22Rv1 (cell line): ENCODE measurements at regions not wholly inside any gene's neighbourhood (a gene's known extent, or its start where the extent isn't known, plus 50 kb on each side); places are given as distances from the start of the nearest gene placed in this dataset.
"Not testable (repeated sequence)": the region's sequence is repeated elsewhere in the genome, so short reads cannot be mapped to it uniquely, and the experiment has no call there.

Experiments
- H3K27ac ChIP-seq: fragments of 450-650 bp; 2 replicates; pipeline ENCODE4 v1.5.1; 2017
- ZFX ChIP-seq: fragments of 450-650 bp; IDR thresholded peaks from 2 replicates; pipeline ENCODE4 v1.6.1; 2017; ENCODE audit warnings: antibody characterized with exemption, borderline replicate concordance
- TF ChIP-seq, protein P1 (sequence below): fragments of 450-650 bp; IDR thresholded peaks from 2 replicates; pipeline ENCODE4 v1.5.1; 2017; ENCODE audit warnings: mild to moderate bottlenecking

GRCh38 chr6:112504621-112505020, 157.5 kb downstream of the RFPL4B start:
- no peak overlapping the region for H3K27ac ChIP-seq
- no peak for TF ChIP-seq ZFX
- TF ChIP-seq, protein P1, sequence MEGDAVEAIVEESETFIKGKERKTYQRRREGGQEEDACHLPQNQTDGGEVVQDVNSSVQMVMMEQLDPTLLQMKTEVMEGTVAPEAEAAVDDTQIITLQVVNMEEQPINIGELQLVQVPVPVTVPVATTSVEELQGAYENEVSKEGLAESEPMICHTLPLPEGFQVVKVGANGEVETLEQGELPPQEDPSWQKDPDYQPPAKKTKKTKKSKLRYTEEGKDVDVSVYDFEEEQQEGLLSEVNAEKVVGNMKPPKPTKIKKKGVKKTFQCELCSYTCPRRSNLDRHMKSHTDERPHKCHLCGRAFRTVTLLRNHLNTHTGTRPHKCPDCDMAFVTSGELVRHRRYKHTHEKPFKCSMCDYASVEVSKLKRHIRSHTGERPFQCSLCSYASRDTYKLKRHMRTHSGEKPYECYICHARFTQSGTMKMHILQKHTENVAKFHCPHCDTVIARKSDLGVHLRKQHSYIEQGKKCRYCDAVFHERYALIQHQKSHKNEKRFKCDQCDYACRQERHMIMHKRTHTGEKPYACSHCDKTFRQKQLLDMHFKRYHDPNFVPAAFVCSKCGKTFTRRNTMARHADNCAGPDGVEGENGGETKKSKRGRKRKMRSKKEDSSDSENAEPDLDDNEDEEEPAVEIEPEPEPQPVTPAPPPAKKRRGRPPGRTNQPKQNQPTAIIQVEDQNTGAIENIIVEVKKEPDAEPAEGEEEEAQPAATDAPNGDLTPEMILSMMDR, result no peak

DNA sequence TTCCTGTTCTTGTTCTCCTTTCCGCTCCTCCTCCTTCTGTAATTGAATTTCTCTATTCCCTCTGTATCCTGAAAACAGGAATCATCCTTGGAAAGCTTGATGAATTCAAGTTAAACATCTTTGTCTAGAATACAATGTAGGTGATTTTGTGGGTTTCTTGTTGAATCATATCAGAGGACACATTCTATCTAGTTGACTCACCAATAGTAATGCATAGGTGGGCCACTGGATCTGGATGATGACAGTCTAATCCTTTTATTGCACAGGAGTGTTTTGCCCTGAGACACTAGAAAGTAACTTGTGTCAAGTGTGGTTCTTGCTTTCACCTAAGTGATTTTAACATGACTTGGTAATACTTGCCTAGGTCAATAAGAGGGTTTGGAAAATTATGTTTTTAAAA, 164.3 kb downstream of the RFPL4B start:
- no peak overlapping the region for H3K27ac ChIP-seq
- TF ChIP-seq, protein P1, result no peak
- no peak for TF ChIP-seq ZFX

DNA sequence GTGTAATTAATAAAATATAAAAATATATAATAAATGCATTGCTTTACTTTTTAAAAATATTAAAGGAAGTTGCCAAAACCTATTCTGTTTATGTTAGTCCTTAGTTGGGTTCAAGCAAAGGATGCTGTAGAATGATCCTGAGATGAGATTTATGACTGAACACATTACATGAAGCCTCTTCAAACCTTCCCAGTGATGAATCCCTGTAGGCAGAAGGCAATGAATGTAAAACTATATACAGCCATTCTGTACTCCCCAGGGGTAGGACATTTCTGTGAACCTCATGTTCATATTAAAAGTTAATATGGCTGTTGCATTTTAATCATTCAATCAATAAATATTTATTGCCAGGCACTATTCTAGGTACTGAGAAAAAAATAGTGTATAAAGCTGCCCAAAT, 166.0 kb downstream of the RFPL4B start:
- H3K27ac ChIP-seq, result no peak overlapping the region
- TF ChIP-seq, protein P1, result no peak
- TF ChIP-seq ZFX, result no peak

DNA sequence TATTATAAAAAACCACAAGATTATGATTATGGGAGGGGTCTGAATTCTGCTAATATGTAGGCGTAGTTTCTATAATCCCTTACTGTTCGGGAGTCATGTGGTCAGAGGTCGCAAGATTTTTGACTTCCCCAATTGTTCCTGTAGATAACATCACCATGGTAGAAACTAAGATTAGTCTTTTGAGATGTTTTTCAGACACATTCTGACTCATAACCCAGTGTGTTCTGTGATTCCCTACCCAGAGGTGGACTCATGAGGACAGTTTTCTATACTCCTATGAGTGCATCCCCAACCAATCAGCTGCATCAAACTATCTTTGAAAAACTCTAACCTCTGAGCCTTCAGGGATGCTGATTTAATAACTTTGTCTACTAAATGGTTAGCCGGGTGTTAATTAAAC, 175.5 kb downstream of the RFPL4B start:
- no peak overlapping the region for H3K27ac ChIP-seq
- TF ChIP-seq, protein P1, result no peak
- TF ChIP-seq ZFX, result no peak

DNA sequence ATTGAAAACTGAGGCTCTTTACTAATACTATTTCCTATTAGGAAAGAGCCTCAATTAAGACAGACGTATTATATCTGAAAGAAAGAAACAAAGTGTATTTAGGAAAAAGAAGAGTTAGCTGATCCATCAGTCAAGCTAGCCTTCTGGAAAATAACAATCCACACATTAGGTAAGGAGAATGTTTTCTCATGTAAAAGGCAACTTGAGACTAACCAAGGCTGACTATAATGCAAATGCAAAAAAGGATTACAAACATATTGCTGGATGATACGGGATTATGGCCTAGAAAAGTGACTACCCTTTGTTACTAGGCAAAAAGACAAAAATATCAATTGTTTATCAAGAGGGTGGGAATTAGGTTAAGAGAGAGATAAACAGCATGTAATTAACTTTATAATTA, 176.9 kb downstream of the RFPL4B start:
- no peak for TF ChIP-seq ZFX
- TF ChIP-seq, protein P1, result no peak
- no peak overlapping the region for H3K27ac ChIP-seq

- TF ChIP-seq, protein P1, result no peak
- TF ChIP-seq ZFX, result no peak
- H3K27ac ChIP-seq, result no peak overlapping the region
These were observed 178.6 kb downstream of the RFPL4B start for GRCh38 chr6:112525749-112526148.

- TF ChIP-seq ZFX, result no peak
- TF ChIP-seq, protein P1, result no peak
- no peak overlapping the region for H3K27ac ChIP-seq
These were observed 179.5 kb downstream of the RFPL4B start for GRCh38 chr6:112526594-112526993.

DNA sequence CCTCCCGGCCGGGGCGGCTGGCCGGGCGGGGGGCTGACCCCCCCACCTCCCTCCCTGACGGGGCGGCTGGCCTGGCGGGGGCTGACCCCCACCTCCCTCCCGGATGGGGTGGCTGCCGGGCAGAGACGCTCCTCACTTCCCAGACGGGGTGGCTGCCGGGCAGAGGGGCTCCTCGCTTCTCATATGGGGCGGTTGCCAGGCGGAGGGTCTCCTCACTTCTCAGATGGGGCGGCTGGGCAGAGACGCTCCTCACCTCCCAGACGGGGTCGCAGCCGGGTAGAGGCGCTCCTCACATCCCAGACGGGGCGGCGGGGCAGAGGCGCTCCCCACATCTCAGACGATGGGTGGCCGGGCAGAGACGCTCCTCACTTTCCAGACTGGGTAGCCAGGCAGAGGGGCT, 181.2 kb downstream of the RFPL4B start:
- H3K27ac ChIP-seq, result not testable (repeated sequence)
